HEK293 (cell line): ENCODE measurements at regions not wholly inside any gene's neighbourhood (a gene's known extent, or its start where the extent isn't known, plus 50 kb on each side); places are given as distances from the start of the nearest gene placed in this dataset.
"Not testable (repeated sequence)": the region's sequence is repeated elsewhere in the genome, so short reads cannot be mapped to it uniquely, and the experiment has no call there.

Source experiments
- CTCF ChIA-PET: fragments of 350-600 bp; formaldehyde crosslinking; extraction: SDS; loops from one replicate; lab custom pipeline; 2021; ENCODE audit warnings: antibody characterized with exemption; lab: Yijun Ruan, JAX
- POLR2A ChIA-PET: fragments of 300-600 bp; formaldehyde crosslinking; extraction: SDS; loops from one replicate; lab custom pipeline; 2020; ENCODE audit warnings: antibody characterized with exemption, inconsistent platforms; lab: Yijun Ruan, JAX
- H3K27ac ChIP-seq: fragments of 200-500 bp; sonication (Bioruptor generic); 2 replicates; pipeline ENCODE4 v1.5.1; 2014; ENCODE audit warnings: low read depth, low read length, control low read depth, inconsistent platforms; ENCODE audit errors: extremely low read depth
- H3K36me3 ChIP-seq, 2 experiments: fragments of 200-500 bp in 1 of 2; sonication (Bioruptor generic) in 1 of 2; 1 replicate in 1 of 2; 2 replicates in 1 of 2; pipeline ENCODE4 v1.5.1; 2014 to 2017; ENCODE audit warnings: inconsistent platforms in 2 of 2, low read length in 2 of 2; ENCODE audit not compliant: control insufficient read depth in 2 of 2, insufficient read depth in 1 of 2
- H3K4me1 ChIP-seq: fragments of 200-500 bp; sonication (Bioruptor generic); 2 replicates; pipeline ENCODE4 v1.5.1; 2014; ENCODE audit warnings: mild to moderate bottlenecking, low read length, inconsistent platforms; ENCODE audit not compliant: control insufficient read depth, insufficient read depth
- H3K4me3 ChIP-seq: 2 replicates; pipeline ENCODE4 v1.5.1; 2011; ENCODE audit warnings: low read depth, mild to moderate bottlenecking, control low read depth, low read length, moderate library complexity
- H3K9me3 ChIP-seq: fragments of 200-500 bp; sonication (Bioruptor generic); 2 replicates; pipeline ENCODE4 v1.5.1; 2014; ENCODE audit warnings: low read depth, low read length, inconsistent platforms; ENCODE audit not compliant: control insufficient read depth, insufficient read depth
- ATF2 ChIP-seq: fragments of 450-650 bp; formaldehyde crosslinking; IDR thresholded peaks from 2 replicates; pipeline ENCODE4 v1.5.1; 2016; ENCODE audit warnings: missing biosample characterization, missing genetic modification characterization, low read depth
- EGR2 ChIP-seq: fragments of 450-650 bp; formaldehyde crosslinking; IDR thresholded peaks from 2 replicates; pipeline ENCODE4 v1.5.1; 2016; ENCODE audit warnings: low read depth, missing biosample characterization, missing genetic modification characterization
- HOXA7 ChIP-seq: sonication (generic); formaldehyde crosslinking; IDR thresholded peaks from 2 replicates; pipeline ENCODE4 v1.8.1; 2022; ENCODE audit warnings: missing genetic modification reagents, borderline replicate concordance
- HOXD13 ChIP-seq: sonication (generic); formaldehyde crosslinking; IDR thresholded peaks from 2 replicates; pipeline ENCODE4 v1.8.0; 2022; ENCODE audit warnings: missing genetic modification reagents, borderline replicate concordance
- MEIS1 ChIP-seq: sonication (generic); formaldehyde crosslinking; IDR thresholded peaks from 2 replicates; pipeline ENCODE4 v1.8.1; 2022; ENCODE audit warnings: missing genetic modification reagents, mild to moderate bottlenecking, borderline replicate concordance
- SP2 ChIP-seq: fragments of 450-650 bp; formaldehyde crosslinking; IDR thresholded peaks from 2 replicates; pipeline ENCODE4 v1.5.1; 2016; ENCODE audit warnings: missing biosample characterization, missing genetic modification characterization
- YY1 ChIP-seq: fragments of 450-650 bp; formaldehyde crosslinking; IDR thresholded peaks from 2 replicates; pipeline ENCODE4 v1.5.1; 2018; ENCODE audit warnings: missing biosample characterization, missing genetic modification characterization
- ZFP3 ChIP-seq: fragments of 450-650 bp; formaldehyde crosslinking; IDR thresholded peaks from 2 replicates; pipeline ENCODE4 v1.5.1; 2016; ENCODE audit warnings: low read depth, missing biosample characterization, missing genetic modification characterization
- ZNF146 ChIP-seq: fragments of 450-650 bp; formaldehyde crosslinking; IDR thresholded peaks from 2 replicates; pipeline ENCODE4 v1.5.1; 2016; ENCODE audit warnings: missing biosample characterization, missing genetic modification characterization
- ZNF24 ChIP-seq: fragments of 450-650 bp; formaldehyde crosslinking; IDR thresholded peaks from 2 replicates; pipeline ENCODE4 v1.5.1; 2016; ENCODE audit warnings: missing biosample characterization, missing genetic modification characterization
- ZNF600 ChIP-seq: fragments of 450-650 bp; formaldehyde crosslinking; IDR thresholded peaks from 2 replicates; pipeline ENCODE4 v1.5.1; 2016; ENCODE audit warnings: missing biosample characterization, missing genetic modification characterization
- ZNF701 ChIP-seq: fragments of 450-650 bp; formaldehyde crosslinking; IDR thresholded peaks from 2 replicates; pipeline ENCODE4 v1.5.1; 2016; ENCODE audit warnings: missing biosample characterization, missing genetic modification characterization
- ZNF830 ChIP-seq: fragments of 450-650 bp; IDR thresholded peaks from 2 replicates; pipeline ENCODE4 v1.5.0; 2018; ENCODE audit warnings: missing biosample characterization, missing genetic modification characterization, low read depth, mild to moderate bottlenecking, moderate library complexity
- TF ChIP-seq, protein P1 (sequence below): fragments of 450-650 bp; formaldehyde crosslinking; IDR thresholded peaks from 2 replicates; pipeline ENCODE4 v1.5.1; 2017; ENCODE audit warnings: missing biosample characterization, missing genetic modification characterization

DNA sequence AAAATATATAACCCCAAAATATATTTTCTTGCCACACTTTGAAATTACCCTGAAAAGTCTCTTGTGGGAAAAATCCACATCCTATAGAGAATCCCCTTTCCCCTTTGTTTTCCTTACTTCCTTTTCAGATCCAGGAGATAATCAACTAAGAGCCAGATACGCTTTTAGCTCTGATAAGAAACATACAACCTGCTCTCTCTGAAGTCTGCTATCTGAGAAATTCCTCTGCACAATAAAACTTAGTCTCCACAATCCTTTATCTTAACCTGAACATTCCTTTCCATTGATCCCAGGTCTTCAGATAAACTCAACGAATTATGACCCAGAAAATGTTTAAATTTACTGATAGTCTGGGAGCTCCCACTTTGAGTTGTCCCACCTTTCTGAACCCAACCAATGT lies 233.4 kb upstream of the SETMAR start:
- Histone ChIP-seq H3K36me3 (no peaks in the 10 kb centered on the region), H3K4me3 (no peak overlapping the region), H3K9me3 (no peaks in the 10 kb centered on the region), H3K27ac (no peak overlapping the region), H3K4me1 (no peaks in the 10 kb centered on the region)
- ChIA-PET POLR2A (no interaction called here), CTCF (no interaction called here)
- no peak for TF ChIP-seq ZNF830
- no peak for TF ChIP-seq HOXD13 (CRISPR knock-in tag)

DNA sequence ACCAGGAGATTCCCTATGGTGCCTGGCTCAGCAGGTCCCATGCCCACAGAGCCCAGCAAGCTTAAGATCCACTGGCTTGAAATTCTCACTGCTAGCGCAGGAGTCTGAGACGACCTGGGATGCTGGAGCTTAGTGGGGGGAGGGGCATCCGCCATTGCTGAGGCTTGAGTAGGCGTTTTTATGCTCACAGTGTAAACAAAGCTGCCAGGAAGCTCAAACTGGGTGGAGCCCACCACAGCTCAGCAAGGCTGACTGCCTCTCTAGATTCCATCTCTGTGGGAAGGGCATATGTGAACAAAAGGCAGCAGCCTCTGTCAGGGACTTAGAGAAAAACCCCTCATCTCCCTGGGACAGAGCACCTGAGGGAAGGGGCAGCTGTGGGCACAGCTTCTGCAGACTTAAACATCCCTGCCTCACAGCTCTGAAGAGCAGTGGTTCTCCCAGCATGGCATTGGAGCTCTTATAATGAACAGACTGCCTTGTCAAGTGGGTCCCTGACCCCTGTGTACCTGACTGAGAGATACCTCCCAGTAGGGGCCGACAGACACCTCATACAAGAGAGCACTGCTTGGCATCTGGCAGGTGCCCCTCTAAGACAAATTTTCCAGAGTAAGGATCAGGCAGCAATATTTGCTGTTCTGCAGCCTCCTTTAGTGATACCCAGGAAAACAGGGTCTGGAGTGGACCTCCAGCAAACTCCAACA lies 231.5 kb upstream of the SETMAR start:
- no peaks in the 10 kb centered on the region for H3K4me1 ChIP-seq
- no peaks in the 10 kb centered on the region for H3K9me3 ChIP-seq
- H3K27ac ChIP-seq = no peak overlapping the region
- ChIA-PET POLR2A (interaction anchor here (1.6 kb wide), 1 partner anchor 12 kb away, joined by 4 read pairs; no protein-coding TSS in a partner anchor), CTCF (interaction anchor here (0.8 kb wide), 1 partner anchor 74 kb away, joined by 3 read pairs; no protein-coding TSS in a partner anchor)
- H3K36me3 ChIP-seq = no peaks in the 10 kb centered on the region
- no peak overlapping the region for H3K4me3 ChIP-seq
- TF ChIP-seq MEIS1 (CRISPR knock-in tag) (no peak), ATF2 (tag by site-specific recombination) (no peak), ZNF24 (no peak)
- TF ChIP-seq, protein P1, sequence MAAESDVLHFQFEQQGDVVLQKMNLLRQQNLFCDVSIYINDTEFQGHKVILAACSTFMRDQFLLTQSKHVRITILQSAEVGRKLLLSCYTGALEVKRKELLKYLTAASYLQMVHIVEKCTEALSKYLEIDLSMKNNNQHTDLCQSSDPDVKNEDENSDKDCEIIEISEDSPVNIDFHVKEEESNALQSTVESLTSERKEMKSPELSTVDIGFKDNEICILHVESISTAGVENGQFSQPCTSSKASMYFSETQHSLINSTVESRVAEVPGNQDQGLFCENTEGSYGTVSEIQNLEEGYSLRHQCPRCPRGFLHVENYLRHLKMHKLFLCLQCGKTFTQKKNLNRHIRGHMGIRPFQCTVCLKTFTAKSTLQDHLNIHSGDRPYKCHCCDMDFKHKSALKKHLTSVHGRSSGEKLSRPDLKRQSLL (tag by site-specific recombination) = 0 out of 2 replicates have a peak, but pooled peaks have one; percentile 41

DNA sequence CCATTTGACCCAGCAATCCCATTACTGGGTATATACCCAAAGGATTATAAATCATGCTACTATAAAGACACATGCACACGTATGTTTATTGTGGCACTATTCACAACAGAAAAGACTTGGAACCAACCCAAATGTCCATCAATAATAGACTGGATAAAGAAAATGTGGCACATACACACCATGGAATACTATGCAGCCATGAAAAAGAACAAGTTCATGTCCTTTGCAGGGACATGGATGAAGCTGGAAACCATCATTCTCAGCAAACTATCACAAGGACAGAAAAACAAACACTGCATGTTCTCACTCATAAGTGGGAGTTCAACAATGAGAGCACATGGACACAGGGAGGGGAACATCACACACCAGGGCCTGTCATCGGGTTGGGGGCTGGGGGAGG lies 225.9 kb upstream of the SETMAR start:
- CTCF ChIA-PET, H3K4me1 ChIP-seq, H3K36me3 ChIP-seq, H3K27ac ChIP-seq, H3K9me3 ChIP-seq, H3K4me3 ChIP-seq, POLR2A ChIA-PET: not testable (repeated sequence)
- peak; percentile 73 for TF ChIP-seq ZNF146 (tag by site-specific recombination)

GRCh38 chr3:4077950-4078349 lies 225.2 kb upstream of the SETMAR start:
- H3K4me1 ChIP-seq = no peaks in the 10 kb centered on the region
- TF ChIP-seq ZNF701 (tag by site-specific recombination) (no peak), ZNF600 (tag by site-specific recombination) (no peak), SP2 (tag by site-specific recombination) (no peak), YY1 (tag by site-specific recombination) (no peak), ZFP3 (tag by site-specific recombination) (no peak), EGR2 (tag by site-specific recombination) (no peak), HOXA7 (no peak)
- TF ChIP-seq, all 188 proteins: peak for 0
- no peak overlapping the region for H3K4me3 ChIP-seq
- no peaks in the 10 kb centered on the region for H3K9me3 ChIP-seq
- CTCF ChIA-PET = no interaction called here
- H3K27ac ChIP-seq = no peak overlapping the region
- H3K36me3 ChIP-seq = no peaks in the 10 kb centered on the region
- POLR2A ChIA-PET = no interaction called here
